Endothelial cell of umbilical vein (primary cell): ENCODE measurements at regions not wholly inside any gene's neighbourhood (a gene's known extent, or its start where the extent isn't known, plus 50 kb on each side); places are given as distances from the start of the nearest gene placed in this dataset.

ENCODE experiments used
- BruUV-seq: library from RNA; stranded (reverse); fragments of 400-500 nt; replicated peaks from 2 replicates; lab custom pipeline; 2021; lab: Mats Ljungman, UMichigan
- CTCF ChIA-PET: fragments of 300-600, 350-600 bp; sonication (Branson Sonifier 250); formaldehyde crosslinking; loops from one replicate; lab custom pipeline; 2021; ENCODE audit warnings: antibody characterized with exemption, inconsistent platforms; lab: Charles Lee
- POLR2A ChIA-PET: fragments of 300-600, 350-600 bp; sonication (Branson Sonifier 250); formaldehyde crosslinking; loops from one replicate; lab custom pipeline; 2021; ENCODE audit warnings: antibody characterized with exemption, inconsistent platforms; lab: Charles Lee
- DNase-seq: peaks from one replicate; pipeline ENCODE4 v3.0.0-alpha.2; 2011; ENCODE audit warnings: low read depth, low spot score
- FAIRE-seq: peaks from 2 replicates; lab custom pipeline; 2011; peaks lifted over from hg19 to GRCh38; lab: Jason Lieb, UNC
- H2AFZ ChIP-seq: 2 replicates; pipeline ENCODE4 v1.6.0; 2012; ENCODE audit warnings: low read depth, low read length, control low read depth, inconsistent platforms
- H3K27ac ChIP-seq: 2 replicates; pipeline ENCODE4 v1.5.1; 2011; ENCODE audit warnings: low read depth, mild to moderate bottlenecking, control low read depth, low read length, moderate library complexity; ENCODE audit not compliant: insufficient read depth
- H3K27me3 ChIP-seq, 2 experiments: 2 replicates each; pipeline versions ENCODE4 v1.6.0 to v1.6.1; 2011; ENCODE audit warnings: low read length in 2 of 2, mixed read lengths in 1 of 2; ENCODE audit not compliant: control insufficient read depth in 2 of 2, insufficient read depth in 2 of 2
- H3K36me3 ChIP-seq, 2 experiments: 2 replicates in 1 of 2; 3 replicates in 1 of 2; pipeline ENCODE4 v1.5.1; 2011; ENCODE audit warnings: low read length in 2 of 2, mild to moderate bottlenecking in 1 of 2, moderate library complexity in 1 of 2; ENCODE audit not compliant: control insufficient read depth in 2 of 2, insufficient read depth in 2 of 2; ENCODE audit errors: extremely low read depth in 1 of 2
- H3K4me1 ChIP-seq: 3 replicates; pipeline ENCODE4 v1.5.1; 2011; ENCODE audit warnings: mild to moderate bottlenecking, low read length; ENCODE audit not compliant: control insufficient read depth, insufficient read depth; ENCODE audit errors: extremely low read depth
- H3K4me2 ChIP-seq: 2 replicates; pipeline ENCODE4 v1.6.1; 2011; ENCODE audit warnings: low read length, control low read depth, mixed read lengths; ENCODE audit not compliant: insufficient read depth
- H3K4me3 ChIP-seq, 3 experiments: fragments of 200-600 bp in 1 of 3; sonication (generic), shearing (Covaris generic) in 1 of 3; replicated peaks in 1 of 3; 2 replicates each; pipeline ENCODE4 v1.5.1; 2011 to 2016; ENCODE audit warnings: control low read depth in 3 of 3, low read length in 3 of 3, mild to moderate bottlenecking in 2 of 3, inconsistent platforms in 1 of 3, low read depth in 1 of 3, moderate library complexity in 1 of 3; ENCODE audit not compliant: insufficient read depth in 1 of 3
- H3K79me2 ChIP-seq: 2 replicates; pipeline ENCODE4 v1.6.0; 2012; ENCODE audit warnings: low read length, inconsistent platforms; ENCODE audit not compliant: control insufficient read depth, insufficient read depth
- H3K9ac ChIP-seq: replicated peaks from 2 replicates; pipeline ENCODE3; 2011; ENCODE audit warnings: low read length, control low read depth; ENCODE audit not compliant: insufficient read depth; ENCODE audit errors: extremely low read depth
- H3K9me1 ChIP-seq: replicated peaks from 3 replicates; pipeline ENCODE4 v1.6.0; 2011; ENCODE audit warnings: mild to moderate bottlenecking, low read length; ENCODE audit not compliant: control insufficient read depth, insufficient read depth; ENCODE audit errors: extremely low read depth
- H3K9me3 ChIP-seq: replicated peaks from 2 replicates; pipeline ENCODE4 v1.5.1; 2012; ENCODE audit warnings: low read length, inconsistent platforms; ENCODE audit not compliant: control insufficient read depth, insufficient read depth
- H4K20me1 ChIP-seq: replicated peaks from 2 replicates; pipeline ENCODE3; 2011; ENCODE audit warnings: mild to moderate bottlenecking, low read length; ENCODE audit not compliant: control insufficient read depth, insufficient read depth; ENCODE audit errors: extremely low read depth
- CTCF ChIP-seq, 2 donors: IDR thresholded peaks; 1 replicate in 1 of 2; 2 replicates in 1 of 2; pipeline ENCODE4 v1.5.1; 2011; ENCODE audit warnings: low read length in 2 of 2, mild to moderate bottlenecking in 2 of 2, moderate library complexity in 2 of 2, control low read depth in 1 of 2, inconsistent platforms in 1 of 2, low read depth in 1 of 2; ENCODE audit not compliant: insufficient read depth in 1 of 2; ENCODE audit errors: extremely low read depth in 1 of 2
- EZH2 ChIP-seq: IDR thresholded peaks from 2 replicates; pipeline ENCODE4 v1.6.1; 2012; ENCODE audit warnings: borderline replicate concordance, low read depth, mild to moderate bottlenecking, moderate library complexity, low read length, inconsistent platforms; ENCODE audit not compliant: severe bottlenecking
- FOS ChIP-seq: IDR thresholded peaks from 2 replicates; pipeline ENCODE4 v1.6.1; 2011; ENCODE audit warnings: mild to moderate bottlenecking, low read length, moderate library complexity, borderline replicate concordance; ENCODE audit not compliant: insufficient read depth
- GATA2 ChIP-seq: IDR thresholded peaks from 2 replicates; pipeline ENCODE4 v1.7.0; 2011; ENCODE audit warnings: low read depth, mild to moderate bottlenecking, moderate library complexity, mixed read lengths, low read length; ENCODE audit not compliant: insufficient read length, insufficient read depth
- JUN ChIP-seq: IDR thresholded peaks from 2 replicates; pipeline ENCODE4 v1.6.1; 2011; ENCODE audit warnings: borderline replicate concordance, low read depth; ENCODE audit not compliant: insufficient read length, insufficient read depth
- MAX ChIP-seq: IDR thresholded peaks from 2 replicates; pipeline ENCODE4 v1.6.1; 2011; ENCODE audit not compliant: insufficient read depth, insufficient read length
- MYC ChIP-seq: IDR thresholded peaks from one replicate; pipeline ENCODE4 v1.6.1; 2011; ENCODE audit warnings: mild to moderate bottlenecking, low read depth, low read length
- POLR2A ChIP-seq: IDR thresholded peaks from 2 replicates; pipeline ENCODE4 v1.6.1; 2012; ENCODE audit warnings: low read depth, mild to moderate bottlenecking, control low read depth, low read length
- POLR2AphosphoS5 ChIP-seq: IDR thresholded peaks from 2 replicates; pipeline ENCODE4 v1.6.1; 2012; ENCODE audit warnings: low read depth, mild to moderate bottlenecking, control low read depth, low read length, moderate library complexity; ENCODE audit not compliant: insufficient read depth
- dilution Hi-C: fragments of 300-500 bp; cut with MboI; formaldehyde crosslinking; loops from one replicate; pipeline ENCODE4 v1.15.0; 2019; ENCODE audit warnings: low sequenced_read_pairs; ENCODE audit not compliant: extremely low pct_ligation_motif_present
- intact Hi-C: fragments of 100-400 bp; cut with micrococcal nuclease; formaldehyde crosslinking; loops from one replicate; pipeline ENCODE4 v1.10.0; 2022

GRCh38 chr1:87647430-87648177 is 318.9 kb downstream of the LMO4 start:
- H4K20me1 ChIP-seq, result no peaks in the 10 kb centered on the region
- H3K9me3 ChIP-seq, result no peaks in the 10 kb centered on the region
- dilution Hi-C loops, result no loop called here
- DNase-seq, result no peak
- intact Hi-C loops, result no loop called here
- H3K36me3 ChIP-seq, result no peaks in the 10 kb centered on the region
- CTCF ChIA-PET, result no interaction called here
- POLR2A ChIA-PET, result no interaction called here
- H3K4me1 ChIP-seq, result no peaks in the 10 kb centered on the region
- TF ChIP-seq EZH2, result no peak
- no peak for TF ChIP-seq CTCF (IDR thresholded peaks at IDR 0.05; ENCODE audit: extremely low read depth in 1 of 2, insufficient read depth in 1 of 2, low read depth in 1 of 2, low read length in 2 of 2)
- TF ChIP-seq GATA2, result no peak
- no peak for TF ChIP-seq MAX
- TF ChIP-seq POLR2AphosphoS5, result no peak
- no peak for TF ChIP-seq FOS
- no peak for TF ChIP-seq MYC
- TF ChIP-seq POLR2A, result no peak
- no peak for TF ChIP-seq JUN
- no peak overlapping the region for H3K27ac ChIP-seq
- no peaks in the 10 kb centered on the region for H3K79me2 ChIP-seq
- H3K4me3 ChIP-seq, result no peak overlapping the region
- no peak overlapping the region for H3K9ac ChIP-seq
- BruUV-seq, result no TSS peak
- no peaks in the 10 kb centered on the region for H3K9me1 ChIP-seq
- FAIRE-seq, result no peak
- H2AFZ ChIP-seq, result no peak overlapping the region
- no peaks in the 10 kb centered on the region for H3K27me3 ChIP-seq
- H3K4me2 ChIP-seq, result no peak overlapping the region
